GM12892 (cell line): ENCODE measurements at regions not wholly inside any gene's neighbourhood (a gene's known extent, or its start where the extent isn't known, plus 50 kb on each side); places are given as distances from the start of the nearest gene placed in this dataset.

Source experiments
- POLR2A ChIP-seq: IDR thresholded peaks from 2 replicates; pipeline ENCODE4 v1.6.1; 2011; ENCODE audit warnings: low read depth, low read length, control low read depth
- POLR2AphosphoS5 ChIP-seq: IDR thresholded peaks from 2 replicates; pipeline ENCODE4 v1.6.1; 2011; ENCODE audit warnings: low read depth, low read length, control low read depth
- TAF1 ChIP-seq: IDR thresholded peaks from 2 replicates; pipeline ENCODE4 v1.6.1; 2011; ENCODE audit warnings: low read depth, mild to moderate bottlenecking, control low read depth, low read length, borderline replicate concordance

GRCh38 chr15:98282656-98283332 is 322.3 kb downstream of the ARRDC4 start:
- TF ChIP-seq POLR2AphosphoS5 = no peak
- TF ChIP-seq TAF1 = no peak
- TF ChIP-seq POLR2A = no peak
